ENCODE measurements at regions not wholly inside any gene's neighbourhood (a gene's known extent, or its start where the extent isn't known, plus 50 kb on each side); places are given as distances from the start of the nearest gene placed in this dataset.

GRCh38 chr2:15798701-15799431 lies 141.5 kb upstream of the MYCN start:
- H3K9me3 Mint-ChIP-seq (ENCODE audit: unreplicated experiment): peaks cover 4% of the 10 kb centered on the region
- H3K36me3 Mint-ChIP-seq (ENCODE audit: unreplicated experiment): no peaks in the 10 kb centered on the region
- H3K4me1 Mint-ChIP-seq (ENCODE audit: low read depth, unreplicated experiment): peaks cover 17% of the 10 kb centered on the region
- peak overlapping the region; percentile 21 for H3K27ac Mint-ChIP-seq (ENCODE audit: unreplicated experiment)
- DNase-seq: no peak
- H3K27me3 Mint-ChIP-seq (ENCODE audit: unreplicated experiment): peaks cover 6% of the 10 kb centered on the region
- no peak for TF ChIP-seq CTCF (IDR thresholded peaks at IDR 0.05; ENCODE audit: partially characterized antibody, unreplicated experiment)
- H3K4me3 Mint-ChIP-seq (ENCODE audit: unreplicated experiment): no peak overlapping the region

- H3K4me1 Mint-ChIP-seq (ENCODE audit: low read depth, unreplicated experiment): peaks cover 13% of the 10 kb centered on the region
- peaks cover 4% of the 10 kb centered on the region for H3K9me3 Mint-ChIP-seq (ENCODE audit: unreplicated experiment)
- DNase-seq: no peak
- H3K36me3 Mint-ChIP-seq (ENCODE audit: unreplicated experiment): no peaks in the 10 kb centered on the region
- no peak overlapping the region for H3K4me3 Mint-ChIP-seq (ENCODE audit: unreplicated experiment)
- TF ChIP-seq CTCF (IDR thresholded peaks at IDR 0.05; ENCODE audit: partially characterized antibody, unreplicated experiment): no peak
- peaks cover 6% of the 10 kb centered on the region for H3K27me3 Mint-ChIP-seq (ENCODE audit: unreplicated experiment)
- no peak overlapping the region for H3K27ac Mint-ChIP-seq (ENCODE audit: unreplicated experiment)
These were observed 140.9 kb upstream of the MYCN start for GRCh38 chr2:15799432-15799827.

- no peaks in the 10 kb centered on the region for H3K36me3 Mint-ChIP-seq (ENCODE audit: unreplicated experiment)
- H3K4me3 Mint-ChIP-seq (ENCODE audit: unreplicated experiment): no peak overlapping the region
- peaks cover 13% of the 10 kb centered on the region for H3K4me1 Mint-ChIP-seq (ENCODE audit: low read depth, unreplicated experiment)
- TF ChIP-seq CTCF (IDR thresholded peaks at IDR 0.05; ENCODE audit: partially characterized antibody, unreplicated experiment): no peak
- no peak overlapping the region for H3K27ac Mint-ChIP-seq (ENCODE audit: unreplicated experiment)
- H3K27me3 Mint-ChIP-seq (ENCODE audit: unreplicated experiment): peaks cover 6% of the 10 kb centered on the region
- H3K9me3 Mint-ChIP-seq (ENCODE audit: unreplicated experiment): peaks cover 4% of the 10 kb centered on the region
- DNase-seq: no peak
These were observed 139.6 kb upstream of the MYCN start for GRCh38 chr2:15800495-15801329.

GRCh38 chr2:15801439-15801838 lies 138.9 kb upstream of the MYCN start:
- Mint-ChIP-seq H3K27me3 (ENCODE audit: unreplicated experiment) (peaks cover 8% of the 10 kb centered on the region), H3K9me3 (ENCODE audit: unreplicated experiment) (peaks cover 4% of the 10 kb centered on the region), H3K4me3 (ENCODE audit: unreplicated experiment) (no peak overlapping the region), H3K36me3 (ENCODE audit: unreplicated experiment) (no peaks in the 10 kb centered on the region), H3K4me1 (ENCODE audit: low read depth, unreplicated experiment) (peaks cover 13% of the 10 kb centered on the region), H3K27ac (ENCODE audit: unreplicated experiment) (no peak overlapping the region)
- TF ChIP-seq CTCF (IDR thresholded peaks at IDR 0.05; ENCODE audit: partially characterized antibody, unreplicated experiment): no peak
- no peak for DNase-seq

GRCh38 chr2:15801904-15802303 lies 138.4 kb upstream of the MYCN start:
- peaks cover 13% of the 10 kb centered on the region for H3K4me1 Mint-ChIP-seq (ENCODE audit: low read depth, unreplicated experiment)
- peaks cover 4% of the 10 kb centered on the region for H3K9me3 Mint-ChIP-seq (ENCODE audit: unreplicated experiment)
- H3K27me3 Mint-ChIP-seq (ENCODE audit: unreplicated experiment): peaks cover 8% of the 10 kb centered on the region
- no peak overlapping the region for H3K4me3 Mint-ChIP-seq (ENCODE audit: unreplicated experiment)
- DNase-seq: no peak
- no peak for TF ChIP-seq CTCF (IDR thresholded peaks at IDR 0.05; ENCODE audit: partially characterized antibody, unreplicated experiment)
- H3K27ac Mint-ChIP-seq (ENCODE audit: unreplicated experiment): no peak overlapping the region
- H3K36me3 Mint-ChIP-seq (ENCODE audit: unreplicated experiment): no peaks in the 10 kb centered on the region
